D721Med (cell line): ENCODE measurements at regions not wholly inside any gene's neighbourhood (a gene's known extent, or its start where the extent isn't known, plus 50 kb on each side); places are given as distances from the start of the nearest gene placed in this dataset.
"Not testable (repeated sequence)": the region's sequence is repeated elsewhere in the genome, so short reads cannot be mapped to it uniquely, and the experiment has no call there.

Experiments used
- DNase-seq: peaks from one replicate; pipeline ENCODE4 v3.0.0; 2011; ENCODE audit warnings: low spot score; ENCODE audit not compliant: insufficient read length
- FAIRE-seq: peaks from 2 replicates; lab custom pipeline; 2011; peaks lifted over from hg19 to GRCh38; lab: Jason Lieb, UNC
- TF ChIP-seq, protein P1 (sequence below): IDR thresholded peaks from 2 replicates; pipeline ENCODE4 v1.5.1; 2012; ENCODE audit warnings: mild to moderate bottlenecking, control low read depth; ENCODE audit not compliant: insufficient read depth; ENCODE audit errors: missing control alignments

DNA sequence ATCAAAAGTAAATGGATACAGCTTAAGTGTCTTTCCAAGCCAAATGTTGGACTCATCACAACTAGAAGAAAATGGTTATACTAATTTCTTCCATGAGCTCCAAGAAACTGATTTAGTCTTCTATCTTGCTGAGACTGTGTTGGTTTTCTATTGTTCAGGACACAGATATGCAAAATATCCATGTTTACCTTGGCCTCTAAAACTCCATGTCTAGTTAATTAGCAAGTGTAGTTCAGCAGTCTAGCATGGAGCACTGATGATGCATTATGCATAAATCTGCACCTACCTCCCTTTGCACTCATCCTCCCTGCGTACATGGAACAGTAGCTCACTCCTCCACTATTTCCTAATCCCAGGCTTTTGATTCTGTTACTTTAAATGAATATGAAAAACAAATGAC lies 731.4 kb upstream of the CHAC2 start:
- DNase-seq: no peak
- no peak for FAIRE-seq
- TF ChIP-seq, protein P1, sequence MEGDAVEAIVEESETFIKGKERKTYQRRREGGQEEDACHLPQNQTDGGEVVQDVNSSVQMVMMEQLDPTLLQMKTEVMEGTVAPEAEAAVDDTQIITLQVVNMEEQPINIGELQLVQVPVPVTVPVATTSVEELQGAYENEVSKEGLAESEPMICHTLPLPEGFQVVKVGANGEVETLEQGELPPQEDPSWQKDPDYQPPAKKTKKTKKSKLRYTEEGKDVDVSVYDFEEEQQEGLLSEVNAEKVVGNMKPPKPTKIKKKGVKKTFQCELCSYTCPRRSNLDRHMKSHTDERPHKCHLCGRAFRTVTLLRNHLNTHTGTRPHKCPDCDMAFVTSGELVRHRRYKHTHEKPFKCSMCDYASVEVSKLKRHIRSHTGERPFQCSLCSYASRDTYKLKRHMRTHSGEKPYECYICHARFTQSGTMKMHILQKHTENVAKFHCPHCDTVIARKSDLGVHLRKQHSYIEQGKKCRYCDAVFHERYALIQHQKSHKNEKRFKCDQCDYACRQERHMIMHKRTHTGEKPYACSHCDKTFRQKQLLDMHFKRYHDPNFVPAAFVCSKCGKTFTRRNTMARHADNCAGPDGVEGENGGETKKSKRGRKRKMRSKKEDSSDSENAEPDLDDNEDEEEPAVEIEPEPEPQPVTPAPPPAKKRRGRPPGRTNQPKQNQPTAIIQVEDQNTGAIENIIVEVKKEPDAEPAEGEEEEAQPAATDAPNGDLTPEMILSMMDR: no peak

GRCh38 chr2:53035153-53035552 lies 732.5 kb upstream of the CHAC2 start:
- no peak for FAIRE-seq
- TF ChIP-seq, protein P1: no peak
- DNase-seq: no peak

GRCh38 chr2:53033411-53033810 lies 734.2 kb upstream of the CHAC2 start:
- TF ChIP-seq, protein P1: no peak
- no peak for DNase-seq
- FAIRE-seq: no peak

DNA sequence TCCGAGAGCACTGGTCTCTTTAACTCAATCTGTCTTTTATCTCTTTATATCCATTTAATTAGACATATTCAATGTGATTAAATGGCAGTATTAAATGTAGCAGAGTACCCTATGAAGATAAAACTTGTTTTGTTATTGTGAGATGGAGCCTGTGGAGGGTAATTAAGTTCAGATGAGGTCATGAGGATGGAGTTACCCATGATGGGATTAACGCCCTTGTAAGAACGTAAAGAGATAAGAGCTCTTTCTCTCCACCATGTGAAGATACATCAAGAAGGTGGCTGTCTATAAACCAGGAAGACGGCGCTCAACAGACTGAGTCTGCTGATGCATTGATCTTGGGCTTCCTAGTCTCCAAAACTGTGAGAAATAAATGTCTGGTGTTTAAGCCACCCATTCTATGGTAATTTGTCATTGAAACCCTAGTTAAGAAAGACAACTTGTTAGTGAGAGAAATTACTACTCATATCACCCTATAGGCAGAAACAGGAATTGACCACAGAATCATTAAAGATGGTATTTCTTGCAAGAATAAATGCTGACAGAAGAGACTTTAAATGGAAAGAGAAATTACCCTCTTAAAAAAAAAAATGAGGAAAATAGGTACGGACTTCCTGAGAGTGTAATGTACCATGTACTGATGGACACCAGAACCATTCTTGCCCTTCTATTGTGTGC lies 738.7 kb upstream of the CHAC2 start:
- DNase-seq (no peak), FAIRE-seq (no peak)
- TF ChIP-seq, protein P1: no peak

DNA sequence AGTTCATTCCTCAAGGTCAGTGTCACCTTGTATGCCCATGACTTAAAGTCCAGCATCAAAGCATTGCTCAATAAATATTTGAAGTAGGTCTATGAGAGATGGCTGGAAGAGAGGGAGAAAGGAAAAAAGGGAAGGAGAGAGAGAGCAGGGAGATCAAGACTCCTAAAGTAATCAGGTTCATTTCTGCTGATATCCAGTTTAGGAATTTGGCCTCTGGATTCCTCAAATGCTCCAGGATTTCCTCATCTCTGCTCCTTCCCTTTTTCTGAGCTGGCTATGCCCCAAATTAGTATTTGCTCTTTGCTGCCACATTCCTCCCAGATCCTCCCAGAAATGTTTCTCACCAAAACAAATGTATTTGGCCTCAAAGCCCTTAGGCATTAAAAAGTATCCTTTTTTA lies 739.4 kb upstream of the CHAC2 start:
- TF ChIP-seq, protein P1: no peak
- no peak for DNase-seq
- no peak for FAIRE-seq

GRCh38 chr2:53022248-53022647 lies 745.4 kb upstream of the CHAC2 start:
- not testable (repeated sequence) for FAIRE-seq, DNase-seq

DNA sequence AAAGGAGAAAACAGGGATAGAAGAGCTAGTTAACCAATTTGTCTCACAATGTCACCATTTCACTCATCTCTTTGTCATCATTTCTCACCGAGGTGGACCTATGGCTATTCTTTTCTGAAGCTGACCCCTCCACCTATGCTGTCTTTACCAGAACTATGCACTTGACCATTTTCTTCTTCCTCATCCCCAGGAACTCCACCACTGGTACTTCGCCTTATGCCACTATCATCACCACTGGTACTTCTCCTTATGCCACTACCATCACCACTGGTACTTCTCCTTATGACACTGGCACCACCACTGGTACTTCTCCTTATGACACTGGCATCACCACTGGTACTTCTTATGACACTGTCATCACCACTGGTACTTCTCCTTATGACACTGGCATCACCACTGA lies 745.8 kb upstream of the CHAC2 start:
- no peak for DNase-seq
- no peak for FAIRE-seq
- TF ChIP-seq, protein P1: no peak

- FAIRE-seq (no peak), DNase-seq (no peak)
- TF ChIP-seq, protein P1: no peak
Observed at GRCh38 chr2:53021292-53021691, 746.3 kb upstream of the CHAC2 start.
